BE2C (cell line): ENCODE measurements at regions not wholly inside any gene's neighbourhood (a gene's known extent, or its start where the extent isn't known, plus 50 kb on each side); places are given as distances from the start of the nearest gene placed in this dataset.

ENCODE experiments used
- DNase-seq: peaks from one replicate; pipeline ENCODE4 v3.0.0-alpha.2; 2020
- H3K27me3 ChIP-seq: fragments of 250-450 bp; sonication (Bioruptor Pico); 2 replicates; pipeline ENCODE4 v1.5.1; 2020; ENCODE audit warnings: mild to moderate bottlenecking
- H3K36me3 ChIP-seq: fragments of 250-450 bp; sonication (Bioruptor Pico); 2 replicates; pipeline ENCODE4 v1.5.1; 2020; ENCODE audit warnings: mild to moderate bottlenecking
- H3K4me1 ChIP-seq: fragments of 250-450 bp; sonication (Bioruptor Pico); 2 replicates; pipeline ENCODE4 v1.5.1; 2020
- H3K4me3 ChIP-seq: 2 replicates; pipeline ENCODE4 v1.5.1; 2011; ENCODE audit warnings: low read depth, low read length
- H3K9me3 ChIP-seq: fragments of 250-450 bp; sonication (Bioruptor Pico); 2 replicates; pipeline ENCODE4 v1.5.1; 2020
- TF ChIP-seq, protein P1 (sequence below): IDR thresholded peaks from 2 replicates; pipeline ENCODE4 v1.5.1; 2012; ENCODE audit warnings: mild to moderate bottlenecking, low read depth, low read length

DNA sequence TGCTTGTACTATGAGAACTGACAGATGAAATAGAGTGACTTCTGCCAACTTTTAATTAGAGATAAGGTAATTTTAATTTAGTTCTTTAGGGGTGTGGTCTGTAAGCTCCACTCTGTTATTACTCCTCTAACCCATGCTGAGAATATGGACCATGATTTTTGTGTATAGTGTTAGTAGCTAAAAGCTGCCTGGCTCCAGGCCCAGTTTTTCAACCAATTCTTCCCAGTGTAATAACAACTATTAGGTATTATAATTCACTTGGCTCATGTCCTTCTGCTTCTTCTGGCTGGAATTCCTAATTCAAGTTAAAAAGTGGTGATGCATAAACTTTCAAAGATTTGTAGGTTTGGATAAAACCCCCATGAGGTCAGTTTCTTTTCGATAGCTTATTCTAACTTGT, 216.3 kb downstream of the ISL1 start:
- no peaks in the 10 kb centered on the region for H3K27me3 ChIP-seq
- H3K4me3 ChIP-seq = no peak overlapping the region
- no peaks in the 10 kb centered on the region for H3K9me3 ChIP-seq
- no peaks in the 10 kb centered on the region for H3K36me3 ChIP-seq
- DNase-seq = no peak
- H3K4me1 ChIP-seq = no peaks in the 10 kb centered on the region; the same call in 1 of the 2 replicates
- TF ChIP-seq, protein P1, sequence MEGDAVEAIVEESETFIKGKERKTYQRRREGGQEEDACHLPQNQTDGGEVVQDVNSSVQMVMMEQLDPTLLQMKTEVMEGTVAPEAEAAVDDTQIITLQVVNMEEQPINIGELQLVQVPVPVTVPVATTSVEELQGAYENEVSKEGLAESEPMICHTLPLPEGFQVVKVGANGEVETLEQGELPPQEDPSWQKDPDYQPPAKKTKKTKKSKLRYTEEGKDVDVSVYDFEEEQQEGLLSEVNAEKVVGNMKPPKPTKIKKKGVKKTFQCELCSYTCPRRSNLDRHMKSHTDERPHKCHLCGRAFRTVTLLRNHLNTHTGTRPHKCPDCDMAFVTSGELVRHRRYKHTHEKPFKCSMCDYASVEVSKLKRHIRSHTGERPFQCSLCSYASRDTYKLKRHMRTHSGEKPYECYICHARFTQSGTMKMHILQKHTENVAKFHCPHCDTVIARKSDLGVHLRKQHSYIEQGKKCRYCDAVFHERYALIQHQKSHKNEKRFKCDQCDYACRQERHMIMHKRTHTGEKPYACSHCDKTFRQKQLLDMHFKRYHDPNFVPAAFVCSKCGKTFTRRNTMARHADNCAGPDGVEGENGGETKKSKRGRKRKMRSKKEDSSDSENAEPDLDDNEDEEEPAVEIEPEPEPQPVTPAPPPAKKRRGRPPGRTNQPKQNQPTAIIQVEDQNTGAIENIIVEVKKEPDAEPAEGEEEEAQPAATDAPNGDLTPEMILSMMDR = no peak

DNA sequence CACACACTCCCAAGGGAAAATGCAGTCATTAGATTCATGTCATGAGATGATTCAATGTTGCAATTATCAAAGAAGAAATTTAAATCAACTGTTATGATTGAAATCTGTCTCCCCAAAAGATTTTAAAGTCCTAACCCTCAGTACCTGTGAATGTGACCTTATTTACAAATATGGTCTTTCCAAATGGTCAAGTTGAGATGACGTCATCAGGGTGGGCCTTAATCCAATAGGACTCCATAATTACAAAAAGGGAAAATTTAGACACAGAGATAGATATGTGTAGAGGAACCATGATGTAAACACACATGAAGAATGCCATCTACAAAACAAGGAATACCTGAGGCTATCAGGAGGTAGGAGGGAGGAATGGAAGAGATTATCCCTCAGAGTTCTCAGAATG, 221.1 kb downstream of the ISL1 start:
- H3K36me3 ChIP-seq = no peaks in the 10 kb centered on the region
- TF ChIP-seq, protein P1 = no peak
- H3K9me3 ChIP-seq = no peaks in the 10 kb centered on the region

GRCh38 chr5:51606921-51607320, 223.7 kb downstream of the ISL1 start:
- no peaks in the 10 kb centered on the region for H3K4me1 ChIP-seq
- TF ChIP-seq, protein P1 = no peak
- no peaks in the 10 kb centered on the region for H3K36me3 ChIP-seq
- no peaks in the 10 kb centered on the region for H3K9me3 ChIP-seq
- H3K4me3 ChIP-seq = no peak overlapping the region
- no peak for DNase-seq
- H3K27me3 ChIP-seq = no peaks in the 10 kb centered on the region

More for the DNA sequence above, 221.1 kb downstream of the ISL1 start:
- Histone ChIP-seq H3K4me3 (no peak overlapping the region), H3K27me3 (no peaks in the 10 kb centered on the region), H3K4me1 (no peaks in the 10 kb centered on the region; the same call in 1 of the 2 replicates)
- no peak for DNase-seq

GRCh38 chr5:51618234-51618633, 235.0 kb downstream of the ISL1 start:
- Histone ChIP-seq H3K4me3 (no peak overlapping the region), H3K36me3 (no peaks in the 10 kb centered on the region), H3K9me3 (no peaks in the 10 kb centered on the region), H3K4me1 (peaks cover 21% of the 10 kb centered on the region), H3K27me3 (no peaks in the 10 kb centered on the region)
- TF ChIP-seq, protein P1 = no peak
- DNase-seq = no peak

GRCh38 chr5:51621156-51621555, 237.9 kb downstream of the ISL1 start:
- Histone ChIP-seq H3K9me3 (no peaks in the 10 kb centered on the region), H3K27me3 (no peaks in the 10 kb centered on the region), H3K4me3 (no peak overlapping the region), H3K4me1 (peaks cover 10% of the 10 kb centered on the region), H3K36me3 (no peaks in the 10 kb centered on the region)
- no peak for DNase-seq
- TF ChIP-seq, protein P1 = no peak

- TF ChIP-seq, protein P1 = no peak
- H3K36me3 ChIP-seq = no peaks in the 10 kb centered on the region
- no peaks in the 10 kb centered on the region for H3K27me3 ChIP-seq
- H3K9me3 ChIP-seq = no peaks in the 10 kb centered on the region
- no peak for DNase-seq
- H3K4me1 ChIP-seq = peaks cover 10% of the 10 kb centered on the region
- H3K4me3 ChIP-seq = no peak overlapping the region
Measured at GRCh38 chr5:51622161-51622790, 239.0 kb downstream of the ISL1 start.
